GM21526 (cell line): ENCODE measurements at regions not wholly inside any gene's neighbourhood (a gene's known extent, or its start where the extent isn't known, plus 50 kb on each side); places are given as distances from the start of the nearest gene placed in this dataset.
"Not testable (repeated sequence)": the region's sequence is repeated elsewhere in the genome, so short reads cannot be mapped to it uniquely, and the experiment has no call there.

Source experiments
- ATAC-seq: cut with Tn5 transposase; IDR thresholded peaks from one replicate; pipeline ENCODE4 v1.9.1; 2021; ENCODE audit warnings: moderate library complexity; ENCODE audit not compliant: unreplicated experiment, low FRiP score

- no peak for ATAC-seq
These were observed 117.5 kb upstream of the CLINT1 start for GRCh38 chr5:157976429-157976828.

- ATAC-seq: no peak
These were observed 113.6 kb upstream of the CLINT1 start for GRCh38 chr5:157972579-157972978.

GRCh38 chr5:157971571-157972216 is 112.7 kb upstream of the CLINT1 start:
- no peak for ATAC-seq

- ATAC-seq: not testable (repeated sequence)
These were observed 109.6 kb upstream of the CLINT1 start for GRCh38 chr5:157968570-157968969.

- no peak for ATAC-seq
These were observed 107.0 kb upstream of the CLINT1 start for GRCh38 chr5:157965989-157966388.

GRCh38 chr5:157965040-157965678 is 106.2 kb upstream of the CLINT1 start:
- ATAC-seq: no peak

- no peak for ATAC-seq
These were observed 104.8 kb upstream of the CLINT1 start for GRCh38 chr5:157963761-157964160.

GRCh38 chr5:157963244-157963643 is 104.3 kb upstream of the CLINT1 start:
- ATAC-seq: no peak

GRCh38 chr5:157962686-157963085 is 103.7 kb upstream of the CLINT1 start:
- ATAC-seq: not testable (repeated sequence)

- no peak for ATAC-seq
These were observed 103.1 kb upstream of the CLINT1 start for GRCh38 chr5:157961896-157962590.

GRCh38 chr5:157961176-157961575 is 102.2 kb upstream of the CLINT1 start:
- ATAC-seq: no peak

GRCh38 chr5:157959370-157959769 is 100.4 kb upstream of the CLINT1 start:
- no peak for ATAC-seq

GRCh38 chr5:157956271-157956885 is 97.4 kb upstream of the CLINT1 start:
- ATAC-seq: no peak

GRCh38 chr5:157955541-157956172 is 96.7 kb upstream of the CLINT1 start:
- ATAC-seq: no peak

GRCh38 chr5:157952374-157952685 is 93.4 kb upstream of the CLINT1 start:
- no peak for ATAC-seq

GRCh38 chr5:157951673-157952373 is 92.9 kb upstream of the CLINT1 start:
- ATAC-seq: no peak

- ATAC-seq: no peak
These were observed 90.6 kb upstream of the CLINT1 start for GRCh38 chr5:157949520-157949919.

GRCh38 chr5:157948738-157949410 is 89.9 kb upstream of the CLINT1 start:
- ATAC-seq: peak; percentile 91

- no peak for ATAC-seq
These were observed 88.2 kb upstream of the CLINT1 start for GRCh38 chr5:157947156-157947555.

GRCh38 chr5:157945822-157946221 is 86.9 kb upstream of the CLINT1 start:
- not testable (repeated sequence) for ATAC-seq
